H54 (cell line): ENCODE measurements at regions not wholly inside any gene's neighbourhood (a gene's known extent, or its start where the extent isn't known, plus 50 kb on each side); places are given as distances from the start of the nearest gene placed in this dataset.

Experiments used
- DNase-seq: peaks from one replicate; pipeline ENCODE4 v3.0.0; 2011; ENCODE audit warnings: low spot score, mixed read lengths; ENCODE audit not compliant: insufficient read length
- FAIRE-seq: peaks from 3 replicates; lab custom pipeline; 2011; peaks lifted over from hg19 to GRCh38; lab: Jason Lieb, UNC
- POLR2A ChIP-seq: IDR thresholded peaks from 2 replicates; pipeline ENCODE4 v1.6.1; 2011; ENCODE audit warnings: low read depth, mild to moderate bottlenecking, low read length

- no peak for FAIRE-seq
- TF ChIP-seq POLR2A: no peak
Measured at GRCh38 chr10:125562737-125563136, 120.2 kb downstream of the TEX36 start.

GRCh38 chr10:125560947-125561346 is 122.0 kb downstream of the TEX36 start:
- FAIRE-seq (no peak), DNase-seq (no peak)
- TF ChIP-seq POLR2A: no peak

More at GRCh38 chr10:125562737-125563136, 120.2 kb downstream of the TEX36 start:
- no peak for DNase-seq

- no peak for TF ChIP-seq POLR2A
- FAIRE-seq (no peak), DNase-seq (no peak)
Measured at GRCh38 chr10:125559210-125559609, 123.8 kb downstream of the TEX36 start.

GRCh38 chr10:125557801-125558505 is 125.0 kb downstream of the TEX36 start:
- FAIRE-seq (no peak), DNase-seq (no peak)
- TF ChIP-seq POLR2A: no peak

- no peak for DNase-seq
- TF ChIP-seq POLR2A: no peak
- FAIRE-seq: no peak
Measured at GRCh38 chr10:125557311-125557710, 125.7 kb downstream of the TEX36 start.

GRCh38 chr10:125556882-125557281 is 126.1 kb downstream of the TEX36 start:
- FAIRE-seq (no peak), DNase-seq (no peak)
- TF ChIP-seq POLR2A: no peak

GRCh38 chr10:125555743-125556142 is 127.2 kb downstream of the TEX36 start:
- FAIRE-seq (no peak), DNase-seq (no peak)
- no peak for TF ChIP-seq POLR2A

GRCh38 chr10:125555267-125555666 is 127.7 kb downstream of the TEX36 start:
- no peak for FAIRE-seq
- DNase-seq: no peak
- TF ChIP-seq POLR2A: no peak

- FAIRE-seq (no peak), DNase-seq (no peak)
- TF ChIP-seq POLR2A: no peak
Measured at GRCh38 chr10:125554753-125555152, 128.2 kb downstream of the TEX36 start.

GRCh38 chr10:125554016-125554703 is 128.8 kb downstream of the TEX36 start:
- DNase-seq (no peak), FAIRE-seq (no peak)

GRCh38 chr10:125553091-125553490 is 129.9 kb downstream of the TEX36 start:
- DNase-seq: no peak
- FAIRE-seq: no peak
- no peak for TF ChIP-seq POLR2A

More at GRCh38 chr10:125554016-125554703, 128.8 kb downstream of the TEX36 start:
- TF ChIP-seq POLR2A: no peak

GRCh38 chr10:125551247-125551646 is 131.7 kb downstream of the TEX36 start:
- FAIRE-seq (no peak), DNase-seq (no peak)
- no peak for TF ChIP-seq POLR2A

- no peak for TF ChIP-seq POLR2A
- FAIRE-seq (no peak), DNase-seq (no peak)
Measured at GRCh38 chr10:125550362-125550761, 132.6 kb downstream of the TEX36 start.

- no peak for TF ChIP-seq POLR2A
- FAIRE-seq: no peak
- no peak for DNase-seq
Measured at GRCh38 chr10:125549653-125550052, 133.3 kb downstream of the TEX36 start.

- TF ChIP-seq POLR2A: no peak
- FAIRE-seq: no peak
- no peak for DNase-seq
Measured at GRCh38 chr10:125548878-125549277, 134.1 kb downstream of the TEX36 start.
